IPS DF 4.7 (cell line): ENCODE measurements at regions not wholly inside any gene's neighbourhood (a gene's known extent, or its start where the extent isn't known, plus 50 kb on each side); places are given as distances from the start of the nearest gene placed in this dataset.
"Not testable (repeated sequence)": the region's sequence is repeated elsewhere in the genome, so short reads cannot be mapped to it uniquely, and the experiment has no call there.

ENCODE experiments used
- DNase-seq: peaks from one replicate; pipeline ENCODE4 v3.0.0-alpha.2; 2013; ENCODE audit warnings: low spot score; ENCODE audit errors: extremely low read depth

DNA sequence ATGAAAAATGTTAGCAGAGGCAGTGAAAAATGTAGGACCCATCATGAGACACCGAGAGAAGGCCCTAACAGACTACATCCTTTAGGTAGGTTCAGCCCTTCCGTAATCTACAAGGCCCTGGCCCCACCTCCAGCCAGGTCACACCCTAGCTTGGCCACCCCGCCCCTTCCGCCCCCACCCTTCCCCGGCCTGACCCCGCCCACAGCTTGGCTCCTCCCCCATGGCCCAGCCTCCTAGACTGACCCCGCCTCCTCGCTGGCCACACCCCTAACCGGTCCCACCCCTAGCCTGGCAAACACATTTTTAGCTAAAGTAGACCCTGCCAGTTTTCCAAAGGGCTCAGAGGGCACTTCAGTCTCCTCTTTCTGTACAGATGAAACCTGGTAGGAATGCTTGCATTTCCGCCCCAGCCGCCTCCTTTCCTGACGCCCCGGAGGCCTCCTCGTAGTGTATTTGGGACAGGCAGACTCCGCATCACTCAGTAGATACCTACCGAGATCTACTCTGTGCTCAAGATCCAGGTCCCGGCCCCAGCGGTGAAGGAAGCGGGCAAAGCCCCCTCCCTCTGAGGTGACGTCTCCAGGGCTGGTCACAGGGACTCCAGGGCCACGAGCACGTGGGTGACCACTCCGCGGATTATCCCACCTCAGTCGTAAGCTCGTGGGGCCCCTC is 443.5 kb downstream of the PREX1 start:
- no peak for DNase-seq

DNA sequence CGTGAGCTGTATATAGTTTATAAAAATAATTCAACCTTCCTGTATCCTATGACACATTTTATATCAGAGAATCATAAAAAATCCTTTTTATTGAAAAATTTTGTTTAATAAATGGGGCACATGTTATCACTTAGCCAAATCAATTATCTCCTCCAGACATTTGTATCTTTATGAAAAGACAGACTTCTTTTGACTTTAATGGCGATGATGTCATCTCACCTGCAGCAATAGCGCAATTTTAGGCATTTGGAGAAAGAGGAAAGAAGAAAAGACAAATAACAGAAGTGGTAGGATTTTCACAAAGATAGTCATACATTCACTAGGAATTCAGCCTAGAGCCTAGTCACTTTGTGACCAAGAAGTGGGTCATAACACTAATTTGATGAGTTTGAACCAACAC is 444.5 kb downstream of the PREX1 start:
- no peak for DNase-seq

DNA sequence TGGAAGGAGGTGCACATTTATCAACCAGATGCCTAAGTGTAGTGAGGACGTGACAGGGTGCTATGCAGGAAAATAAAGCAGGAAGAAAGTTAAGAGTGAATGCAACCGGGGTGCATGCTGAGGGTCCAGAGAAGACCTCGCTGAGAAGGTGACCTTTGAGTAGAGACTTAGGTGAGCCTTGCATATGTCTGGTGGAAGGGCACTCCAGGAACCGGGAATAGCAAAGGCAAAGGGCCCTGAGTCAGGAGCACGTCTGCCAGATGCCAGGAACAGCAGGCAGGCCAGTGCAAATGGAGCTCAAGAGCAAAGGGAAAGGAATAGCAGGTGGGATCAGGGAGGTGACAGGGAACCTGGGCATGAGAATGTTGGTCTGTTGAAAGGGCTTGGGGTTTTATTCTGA is 445.5 kb downstream of the PREX1 start:
- no peak for DNase-seq

GRCh38 chr20:48381353-48382120 is 446.3 kb downstream of the PREX1 start:
- DNase-seq = no peak

DNA sequence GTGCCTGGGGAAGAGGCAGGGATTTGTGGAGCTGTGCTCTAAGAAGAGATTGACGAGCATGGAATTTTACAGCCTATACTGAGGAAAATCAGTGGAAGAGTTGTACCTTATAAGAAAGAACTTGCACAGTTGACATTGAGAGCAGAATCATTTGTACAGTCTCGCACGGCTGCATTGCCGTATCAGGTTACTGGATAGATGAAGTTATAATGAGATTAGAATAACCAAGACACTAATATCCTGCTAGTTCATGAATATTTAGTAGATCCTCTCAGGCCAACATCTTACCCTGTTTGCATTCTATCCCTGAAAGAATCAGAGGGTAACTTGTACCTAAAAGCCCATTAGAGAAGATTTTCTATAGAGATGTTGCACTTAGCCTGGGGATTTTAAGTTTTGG is 447.1 kb downstream of the PREX1 start:
- DNase-seq = no peak

GRCh38 chr20:48378976-48379675 is 448.7 kb downstream of the PREX1 start:
- DNase-seq = no peak

DNA sequence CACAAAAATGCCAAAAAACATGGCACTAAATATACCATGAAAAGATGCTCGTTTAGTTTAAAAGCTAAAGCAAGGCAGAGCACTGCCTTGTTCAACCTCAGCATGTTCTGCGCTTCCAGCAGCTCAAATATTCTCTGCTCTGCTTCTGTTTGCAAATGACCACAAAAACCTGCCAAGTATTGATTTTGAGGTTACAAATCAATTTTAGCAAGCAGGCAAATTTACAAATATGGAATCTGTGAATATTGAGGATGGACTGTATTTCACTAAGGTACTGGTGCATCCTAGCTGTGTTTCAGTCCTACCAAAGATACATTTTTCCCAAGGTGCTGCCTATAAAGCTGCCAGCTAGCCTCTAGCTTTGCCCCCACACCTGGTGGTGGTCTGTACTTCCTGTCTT is 449.9 kb downstream of the PREX1 start:
- no peak for DNase-seq

GRCh38 chr20:48375804-48376203 is 452.0 kb downstream of the PREX1 start:
- no peak for DNase-seq

GRCh38 chr20:48374991-48375595 is 452.7 kb downstream of the PREX1 start:
- DNase-seq = no peak

GRCh38 chr20:48374031-48374907 is 453.5 kb downstream of the PREX1 start:
- not testable (repeated sequence) for DNase-seq

- DNase-seq = no peak
These were observed 454.3 kb downstream of the PREX1 start for GRCh38 chr20:48373555-48373934.

- DNase-seq = not testable (repeated sequence)
These were observed 454.8 kb downstream of the PREX1 start for GRCh38 chr20:48372851-48373554.

- DNase-seq = no peak
These were observed 456.6 kb downstream of the PREX1 start for GRCh38 chr20:48371211-48371610.

DNA sequence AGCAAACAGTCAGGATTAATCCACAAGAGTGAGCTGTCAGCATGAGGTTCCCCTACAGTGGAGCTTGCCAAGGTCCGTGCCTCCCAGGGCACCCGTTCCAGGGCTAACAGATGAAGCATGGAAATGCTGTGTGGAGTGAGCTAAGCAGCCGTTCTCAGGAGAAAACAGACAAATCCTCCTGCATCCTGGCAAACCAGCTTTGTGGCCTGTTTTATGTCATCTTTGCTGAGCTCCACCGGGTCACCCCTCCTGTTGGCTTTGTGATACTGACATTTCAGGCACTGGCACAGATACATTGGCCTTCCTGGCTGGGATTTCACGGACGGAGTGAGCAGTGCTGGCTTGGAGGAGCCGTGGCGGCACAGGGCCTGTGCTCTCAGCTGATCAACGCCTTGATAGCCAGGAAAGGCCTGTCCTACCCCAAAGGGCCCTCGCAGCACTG is 459.2 kb downstream of the PREX1 start:
- DNase-seq = not testable (repeated sequence)

GRCh38 chr20:48367541-48368358 is 460.0 kb downstream of the PREX1 start:
- DNase-seq = not testable (repeated sequence)

GRCh38 chr20:48366230-48366629 is 461.6 kb downstream of the PREX1 start:
- DNase-seq = no peak

GRCh38 chr20:48364688-48365421 is 462.9 kb downstream of the PREX1 start:
- DNase-seq = no peak

- no peak for DNase-seq
These were observed 463.7 kb downstream of the PREX1 start for GRCh38 chr20:48364055-48364454.
